T47D (cell line): ENCODE measurements at regions not wholly inside any gene's neighbourhood (a gene's known extent, or its start where the extent isn't known, plus 50 kb on each side); places are given as distances from the start of the nearest gene placed in this dataset.

Experiments used
- DNase-seq, 2 experiments: peaks; one replicate each; pipeline versions ENCODE4 v3.0.0 to v3.0.0-alpha.2; 2011 to 2012; ENCODE audit warnings: low read depth in 1 of 2, low spot score in 1 of 2
- JUND ChIP-seq: IDR thresholded peaks from 2 replicates; pipeline ENCODE4 v1.6.1; 2012; ENCODE audit warnings: low read depth
- in situ Hi-C: cut with HindIII; loops from 2 replicates; pipeline ENCODE4 v1.10.0; 2016; ENCODE audit warnings: low sequenced_read_pairs, low pct_unique_long_range_greater_than_20kb

GRCh38 chr13:50713523-50714248, 129.8 kb downstream of the DLEU7 start:
- no peak for TF ChIP-seq JUND
- in situ Hi-C loops, result no loop called here
- DNase-seq, result no peak

DNA sequence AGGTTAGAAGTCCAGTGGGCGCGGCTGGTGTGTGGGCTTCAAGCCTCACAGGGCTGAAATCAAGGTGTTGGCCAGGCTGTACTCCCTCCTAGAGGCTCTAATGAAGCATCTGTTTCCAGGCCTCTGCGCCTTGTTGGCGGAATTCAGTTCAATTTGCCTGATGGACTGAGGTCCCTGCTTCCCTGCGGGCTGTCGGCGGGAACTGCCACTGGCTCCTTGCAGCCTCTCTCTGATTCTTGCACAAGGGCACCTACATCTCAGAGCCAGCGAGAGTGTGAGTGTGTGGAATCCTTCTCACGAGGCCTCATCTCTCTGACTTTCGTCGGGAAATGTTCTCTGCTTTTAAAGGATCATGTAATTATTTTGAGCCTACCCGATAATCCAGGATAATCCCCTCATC, 128.6 kb downstream of the DLEU7 start:
- no peak for DNase-seq
- no peak for TF ChIP-seq JUND
- in situ Hi-C loops, result no loop called here

GRCh38 chr13:50715402-50716146, 127.9 kb downstream of the DLEU7 start:
- no peak for TF ChIP-seq JUND
- no peak for DNase-seq
- in situ Hi-C loops, result no loop called here

- DNase-seq, result no peak
- TF ChIP-seq JUND, result no peak
- in situ Hi-C loops, result no loop called here
Observed at GRCh38 chr13:50720861-50721671, 122.4 kb downstream of the DLEU7 start.

GRCh38 chr13:50721672-50721992, 121.9 kb downstream of the DLEU7 start:
- no peak for TF ChIP-seq JUND
- in situ Hi-C loops, result no loop called here
- DNase-seq, result no peak

GRCh38 chr13:50722440-50723125, 120.9 kb downstream of the DLEU7 start:
- no peak for TF ChIP-seq JUND
- DNase-seq, result no peak
- in situ Hi-C loops, result no loop called here

- TF ChIP-seq JUND, result no peak
- no peak for DNase-seq
- in situ Hi-C loops, result no loop called here
Observed at GRCh38 chr13:50724438-50724837, 119.1 kb downstream of the DLEU7 start.

- TF ChIP-seq JUND, result no peak
- DNase-seq, result no peak
- in situ Hi-C loops, result no loop called here
Observed at GRCh38 chr13:50724913-50725312, 118.6 kb downstream of the DLEU7 start.

GRCh38 chr13:50726164-50726563, 117.3 kb downstream of the DLEU7 start:
- in situ Hi-C loops, result no loop called here
- TF ChIP-seq JUND, result no peak
- no peak for DNase-seq

- TF ChIP-seq JUND, result no peak
- in situ Hi-C loops, result no loop called here
- DNase-seq, result no peak
Observed at GRCh38 chr13:50729177-50729576, 114.3 kb downstream of the DLEU7 start.

- TF ChIP-seq JUND, result no peak
- no peak for DNase-seq
- in situ Hi-C loops, result no loop called here
Observed at GRCh38 chr13:50730496-50731351, 112.8 kb downstream of the DLEU7 start.

- in situ Hi-C loops, result no loop called here
- TF ChIP-seq JUND, result no peak
- DNase-seq, result peak in 1 of 2 experiments; percentile 0
Observed at GRCh38 chr13:50731400-50731799, 112.1 kb downstream of the DLEU7 start.
